ENCODE measurements at regions not wholly inside any gene's neighbourhood (a gene's known extent, or its start where the extent isn't known, plus 50 kb on each side); places are given as distances from the start of the nearest gene placed in this dataset.

DNA sequence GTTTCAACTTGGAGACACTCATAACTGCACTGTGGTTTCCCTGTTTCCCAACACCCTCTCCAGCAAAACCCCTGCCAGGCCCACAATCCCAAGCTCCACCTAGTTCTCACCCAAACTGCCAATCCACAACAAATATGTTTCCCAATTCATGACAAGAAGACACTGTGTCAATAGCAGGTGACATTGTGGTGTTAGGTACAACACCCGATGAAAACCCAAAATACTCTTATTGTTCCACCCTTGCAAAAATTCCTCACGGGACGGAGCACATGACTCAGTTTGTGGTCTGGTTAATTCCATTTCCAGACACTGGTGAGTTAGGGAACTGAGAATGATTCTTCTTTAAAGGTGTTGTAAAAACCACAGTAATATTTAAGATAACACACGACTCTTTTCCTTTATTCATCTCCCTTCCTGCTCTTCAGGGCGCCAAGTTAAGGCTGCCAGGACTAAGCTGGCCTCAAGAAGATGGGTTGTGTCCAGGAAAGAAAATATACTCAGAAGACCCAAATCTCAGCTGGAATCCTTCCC is 735.5 kb downstream of the MED13L start:
- Mint-ChIP-seq H3K4me3 (no peak overlapping the region), H3K27me3 (ENCODE audit: insufficient read depth, low read depth) (no peaks in the 10 kb centered on the region), H3K27ac (no peak overlapping the region), H3K4me1 (peaks cover 4% of the 10 kb centered on the region), H3K36me3 (no peaks in the 10 kb centered on the region), H3K9me3 (peaks cover 4% of the 10 kb centered on the region)
- H3K27ac ChIP-seq, result no peak overlapping the region
- no peak overlapping the region for H3K9ac ChIP-seq
- TF ChIP-seq, protein P1, sequence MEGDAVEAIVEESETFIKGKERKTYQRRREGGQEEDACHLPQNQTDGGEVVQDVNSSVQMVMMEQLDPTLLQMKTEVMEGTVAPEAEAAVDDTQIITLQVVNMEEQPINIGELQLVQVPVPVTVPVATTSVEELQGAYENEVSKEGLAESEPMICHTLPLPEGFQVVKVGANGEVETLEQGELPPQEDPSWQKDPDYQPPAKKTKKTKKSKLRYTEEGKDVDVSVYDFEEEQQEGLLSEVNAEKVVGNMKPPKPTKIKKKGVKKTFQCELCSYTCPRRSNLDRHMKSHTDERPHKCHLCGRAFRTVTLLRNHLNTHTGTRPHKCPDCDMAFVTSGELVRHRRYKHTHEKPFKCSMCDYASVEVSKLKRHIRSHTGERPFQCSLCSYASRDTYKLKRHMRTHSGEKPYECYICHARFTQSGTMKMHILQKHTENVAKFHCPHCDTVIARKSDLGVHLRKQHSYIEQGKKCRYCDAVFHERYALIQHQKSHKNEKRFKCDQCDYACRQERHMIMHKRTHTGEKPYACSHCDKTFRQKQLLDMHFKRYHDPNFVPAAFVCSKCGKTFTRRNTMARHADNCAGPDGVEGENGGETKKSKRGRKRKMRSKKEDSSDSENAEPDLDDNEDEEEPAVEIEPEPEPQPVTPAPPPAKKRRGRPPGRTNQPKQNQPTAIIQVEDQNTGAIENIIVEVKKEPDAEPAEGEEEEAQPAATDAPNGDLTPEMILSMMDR (IDR thresholded peaks at IDR 0.05), result no peak
- TF ChIP-seq EZH2 (IDR thresholded peaks at IDR 0.05) (no peak), EZH2phosphoT487 (IDR thresholded peaks at IDR 0.05) (no peak)
- no peaks in the 10 kb centered on the region for H3K9me3 ChIP-seq (ENCODE audit: low read depth)
- no peaks in the 10 kb centered on the region for H3K27me3 ChIP-seq
- no peaks in the 10 kb centered on the region for H3K79me2 ChIP-seq (ENCODE audit: low read depth)
- H4K20me1 ChIP-seq (ENCODE audit: low read depth), result no peaks in the 10 kb centered on the region
- no peaks in the 10 kb centered on the region for H3K36me3 ChIP-seq
- DNase-seq (ENCODE audit: low spot score), result no peak
- peaks cover 9% of the 10 kb centered on the region for H3K4me1 ChIP-seq
- no peaks in the 10 kb centered on the region for H3F3A ChIP-seq (ENCODE audit: low read depth)
- no peak overlapping the region for H3K4me2 ChIP-seq
- H3K4me3 ChIP-seq, result no peak overlapping the region
- no peak overlapping the region for H2AFZ ChIP-seq (replicated peaks)

GRCh38 chr12:115528466-115528865 is 749.0 kb downstream of the MED13L start:
- Histone ChIP-seq H3F3A (ENCODE audit: low read depth) (no peaks in the 10 kb centered on the region), H2AFZ (replicated peaks) (no peak overlapping the region), H3K36me3 (no peaks in the 10 kb centered on the region), H3K9me3 (ENCODE audit: low read depth) (no peaks in the 10 kb centered on the region), H3K27me3 (no peaks in the 10 kb centered on the region), H4K20me1 (ENCODE audit: low read depth) (no peaks in the 10 kb centered on the region), H3K27ac (no peak overlapping the region), H3K4me3 (no peak overlapping the region), H3K4me2 (no peak overlapping the region), H3K79me2 (ENCODE audit: low read depth) (no peaks in the 10 kb centered on the region), H3K9ac (no peak overlapping the region), H3K4me1 (no peaks in the 10 kb centered on the region)
- Mint-ChIP-seq H3K36me3 (no peaks in the 10 kb centered on the region), H3K9me3 (peaks cover under 1% of the 10 kb centered on the region), H3K27ac (no peak overlapping the region), H3K4me1 (no peaks in the 10 kb centered on the region), H3K4me3 (no peak overlapping the region), H3K27me3 (ENCODE audit: insufficient read depth, low read depth) (no peaks in the 10 kb centered on the region)
- DNase-seq (ENCODE audit: low spot score), result no peak
- no peak for TF ChIP-seq EZH2phosphoT487 (IDR thresholded peaks at IDR 0.05)
- TF ChIP-seq, protein P1 (IDR thresholded peaks at IDR 0.05), result no peak
- no peak for TF ChIP-seq EZH2 (IDR thresholded peaks at IDR 0.05)

- Mint-ChIP-seq H3K27me3 (ENCODE audit: insufficient read depth, low read depth) (peaks cover 5% of the 10 kb centered on the region), H3K36me3 (no peaks in the 10 kb centered on the region), H3K4me1 (peaks cover 7% of the 10 kb centered on the region), H3K9me3 (peaks cover 3% of the 10 kb centered on the region), H3K27ac (peak overlapping the region; percentile 53), H3K4me3 (no peak overlapping the region)
- Histone ChIP-seq H4K20me1 (ENCODE audit: low read depth) (no peaks in the 10 kb centered on the region), H3K9me3 (ENCODE audit: low read depth) (no peaks in the 10 kb centered on the region), H3K4me3 (no peak overlapping the region), H3K27ac (no peak overlapping the region), H3F3A (ENCODE audit: low read depth) (no peaks in the 10 kb centered on the region), H3K36me3 (no peaks in the 10 kb centered on the region), H3K79me2 (ENCODE audit: low read depth) (no peaks in the 10 kb centered on the region), H3K4me2 (no peak overlapping the region), H3K27me3 (no peaks in the 10 kb centered on the region), H3K9ac (no peak overlapping the region), H2AFZ (replicated peaks) (peak overlapping the region; percentile 32), H3K4me1 (no peaks in the 10 kb centered on the region)
- no peak for DNase-seq (ENCODE audit: low spot score)
- TF ChIP-seq, protein P1 (IDR thresholded peaks at IDR 0.05), result no peak
- TF ChIP-seq EZH2 (IDR thresholded peaks at IDR 0.05) (no peak), EZH2phosphoT487 (IDR thresholded peaks at IDR 0.05) (no peak)
Observed at GRCh38 chr12:115521771-115522409, 755.6 kb downstream of the MED13L start.
